ENCODE measurements at regions not wholly inside any gene's neighbourhood (a gene's known extent, or its start where the extent isn't known, plus 50 kb on each side); places are given as distances from the start of the nearest gene placed in this dataset.

DNA sequence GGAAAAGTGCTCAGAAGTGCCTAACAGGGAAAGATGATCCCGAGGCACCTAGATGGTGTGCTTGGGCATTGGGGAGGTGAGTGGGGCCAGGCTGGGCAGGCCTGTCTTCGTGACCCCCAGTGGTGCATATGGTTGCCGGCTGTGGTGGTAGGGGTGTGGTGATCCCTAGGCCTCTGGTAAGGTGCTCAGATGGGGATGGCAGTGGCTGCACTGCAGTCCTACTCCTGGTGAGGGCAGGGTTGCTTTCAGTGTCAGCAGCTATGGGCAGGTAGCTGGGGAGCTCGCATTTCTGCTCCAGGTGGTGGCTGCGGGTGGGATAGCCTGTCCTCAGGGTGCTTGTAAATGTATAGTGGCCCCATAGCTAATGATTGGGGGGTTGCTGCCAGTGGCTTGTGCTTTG is 154.0 kb downstream of the RAMP3 start:
- TF ChIP-seq CTCF (IDR thresholded peaks at IDR 0.05; ENCODE audit: poor library complexity, severe bottlenecking) (no peak), REST (IDR thresholded peaks at IDR 0.05; ENCODE audit: borderline replicate concordance) (no peak), MXI1 (conservative IDR thresholded peaks at IDR 0.05; ENCODE audit: poor library complexity, severe bottlenecking) (no peak), RAD21 (conservative IDR thresholded peaks at IDR 0.05) (no peak)

Data from neural cell (in vitro differentiated cells).